ENCODE measurements at regions not wholly inside any gene's neighbourhood (a gene's known extent, or its start where the extent isn't known, plus 50 kb on each side); places are given as distances from the start of the nearest gene placed in this dataset.

- Histone ChIP-seq H3K36me3 (ENCODE audit: control insufficient read depth in 4 of 4, insufficient read depth in 4 of 4, low read length in 3 of 4) (no peaks in the 10 kb centered on the region), H3K9me3 (ENCODE audit: control extremely low read depth in 1 of 5, control insufficient read depth in 4 of 5, insufficient read depth in 2 of 5, low read depth in 1 of 5, low read length in 4 of 5) (peaks cover 0 to 2% (median 0%) of the 10 kb centered on the region in 5 experiments), H3K4me3 (ENCODE audit: control insufficient read depth in 1 of 7, extremely low read depth in 1 of 7, insufficient read depth in 4 of 7, low read depth in 2 of 7, low read length in 6 of 7) (no peak overlapping the region), H3K27ac (ENCODE audit: insufficient read depth in 1 of 2, low read depth in 1 of 2, low read length in 2 of 2, poor library complexity in 1 of 2, severe bottlenecking in 2 of 2) (no peak overlapping the region), H3K4me1 (ENCODE audit: control extremely low read depth in 1 of 4, control insufficient read depth in 4 of 4, insufficient read depth in 4 of 4, low read length in 3 of 4) (no peaks in the 10 kb centered on the region), H3K27me3 (replicated peaks in 2 of 5; ENCODE audit: control insufficient read depth in 4 of 5, insufficient read depth in 5 of 5, low read length in 4 of 5) (no peaks in the 10 kb centered on the region)
- ChIA-PET POLR2A (interaction anchor here (0.6 kb wide), 1 partner anchor 389 kb away, joined by 4 read pairs; no protein-coding TSS in a partner anchor), CTCF (no interaction called here)
- 90% methylated on average over 2 of the region's 6 CpGs for WGBS (ENCODE audit: insufficient coverage)
- no peak for DNase-seq
Observed at GRCh38 chr14:30251557-30252100, 307.3 kb upstream of the G2E3 start.

- ChIA-PET CTCF (no interaction called here), POLR2A (interaction anchor here (0.6 kb wide), 1 partner anchor 389 kb away, joined by 4 read pairs; no protein-coding TSS in a partner anchor)
- H3K27ac ChIP-seq (ENCODE audit: insufficient read depth in 1 of 2, low read depth in 1 of 2, low read length in 2 of 2, poor library complexity in 1 of 2, severe bottlenecking in 2 of 2), result no peak overlapping the region
- H3K4me1 ChIP-seq (ENCODE audit: control extremely low read depth in 1 of 4, control insufficient read depth in 4 of 4, insufficient read depth in 4 of 4, low read length in 3 of 4), result no peaks in the 10 kb centered on the region
- no peaks in the 10 kb centered on the region for H3K27me3 ChIP-seq (replicated peaks in 2 of 5; ENCODE audit: control insufficient read depth in 4 of 5, insufficient read depth in 5 of 5, low read length in 4 of 5)
- no peaks in the 10 kb centered on the region for H3K36me3 ChIP-seq (ENCODE audit: control insufficient read depth in 4 of 4, insufficient read depth in 4 of 4, low read length in 3 of 4)
- no peak for DNase-seq
- peaks cover 0 to 2% (median 0%) of the 10 kb centered on the region in 5 experiments for H3K9me3 ChIP-seq (ENCODE audit: control extremely low read depth in 1 of 5, control insufficient read depth in 4 of 5, insufficient read depth in 2 of 5, low read depth in 1 of 5, low read length in 4 of 5)
- WGBS (ENCODE audit: insufficient coverage), result 67% methylated on average over 1 of the region's 2 CpGs
- no peak overlapping the region for H3K4me3 ChIP-seq (ENCODE audit: control insufficient read depth in 1 of 7, extremely low read depth in 1 of 7, insufficient read depth in 4 of 7, low read depth in 2 of 7, low read length in 6 of 7)
Observed at GRCh38 chr14:30252151-30252550, 306.8 kb upstream of the G2E3 start.

DNA sequence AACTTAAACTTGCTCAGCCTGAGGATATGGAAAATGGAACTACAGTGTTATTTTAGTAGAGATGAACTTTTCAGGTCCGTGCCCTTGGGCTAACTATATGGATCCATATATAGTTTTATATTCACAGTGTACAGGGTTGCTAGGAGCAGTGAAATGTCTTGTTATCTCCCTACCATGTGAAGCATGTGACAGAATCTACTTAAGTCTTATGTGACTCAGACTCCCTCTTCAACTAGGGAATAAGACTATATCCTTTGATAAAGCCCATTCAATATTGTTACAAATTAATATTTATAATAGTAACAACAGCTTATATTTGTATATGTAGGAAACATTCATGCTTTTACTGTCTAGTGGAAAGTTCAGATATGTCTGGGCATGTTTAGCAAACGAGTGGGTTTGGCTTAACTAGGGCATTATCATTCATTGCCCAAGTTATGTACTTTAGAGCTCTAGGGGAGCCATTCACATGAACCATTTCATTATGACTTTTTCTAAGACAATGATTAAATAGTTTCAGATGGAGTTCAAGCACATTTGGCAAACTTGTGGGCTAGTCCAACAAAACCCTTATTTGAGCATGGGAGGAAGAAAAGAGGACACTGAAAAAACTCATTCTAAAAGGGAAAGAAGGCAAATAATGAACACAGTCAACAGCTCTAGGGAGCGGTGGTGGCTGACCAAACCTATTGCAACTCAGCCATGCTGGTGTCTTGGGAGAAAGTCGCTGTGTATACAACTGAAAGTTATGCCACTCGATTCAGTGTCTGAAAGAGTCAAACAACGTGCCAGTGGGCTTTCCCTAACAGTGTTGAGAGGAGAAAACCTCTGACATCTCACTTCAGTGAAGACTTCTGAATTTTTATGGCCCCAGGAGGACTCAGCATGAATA lies 305.9 kb upstream of the G2E3 start:
- POLR2A ChIA-PET, result no interaction called here
- peaks cover 0 to 2% (median 0%) of the 10 kb centered on the region in 5 experiments for H3K9me3 ChIP-seq (ENCODE audit: control extremely low read depth in 1 of 5, control insufficient read depth in 4 of 5, insufficient read depth in 2 of 5, low read depth in 1 of 5, low read length in 4 of 5)
- no peaks in the 10 kb centered on the region for H3K36me3 ChIP-seq (ENCODE audit: control insufficient read depth in 4 of 4, insufficient read depth in 4 of 4, low read length in 3 of 4)
- 78% methylated on average over 4 of the region's 6 CpGs for WGBS (ENCODE audit: insufficient coverage)
- CTCF ChIA-PET, result no interaction called here
- no peak for DNase-seq
- H3K27ac ChIP-seq (ENCODE audit: insufficient read depth in 1 of 2, low read depth in 1 of 2, low read length in 2 of 2, poor library complexity in 1 of 2, severe bottlenecking in 2 of 2), result no peak overlapping the region
- no peaks in the 10 kb centered on the region for H3K27me3 ChIP-seq (replicated peaks in 2 of 5; ENCODE audit: control insufficient read depth in 4 of 5, insufficient read depth in 5 of 5, low read length in 4 of 5)
- H3K4me1 ChIP-seq (ENCODE audit: control extremely low read depth in 1 of 4, control insufficient read depth in 4 of 4, insufficient read depth in 4 of 4, low read length in 3 of 4), result no peaks in the 10 kb centered on the region
- no peak overlapping the region for H3K4me3 ChIP-seq (ENCODE audit: control insufficient read depth in 1 of 7, extremely low read depth in 1 of 7, insufficient read depth in 4 of 7, low read depth in 2 of 7, low read length in 6 of 7)

DNA sequence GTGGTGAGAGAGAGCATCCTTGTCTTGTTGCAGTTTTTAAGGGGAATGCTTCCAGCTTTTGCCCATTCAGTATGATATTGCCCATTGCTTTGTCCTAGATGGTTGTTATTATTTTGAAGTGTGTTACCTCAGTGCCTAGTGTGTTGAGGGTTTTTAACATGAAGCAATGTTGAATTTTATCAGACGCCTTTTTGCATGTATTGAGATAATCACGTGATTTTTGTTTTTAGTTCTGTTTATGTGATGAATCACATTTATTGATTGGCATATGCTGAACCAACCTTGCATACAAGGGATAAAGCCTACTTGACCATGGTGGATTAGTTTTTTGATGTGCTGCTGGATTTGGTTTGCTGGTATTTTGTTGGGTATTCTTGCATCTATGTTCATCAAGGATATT lies 302.3 kb upstream of the G2E3 start:
- H3K4me1 ChIP-seq (ENCODE audit: control extremely low read depth in 1 of 4, control insufficient read depth in 4 of 4, insufficient read depth in 4 of 4, low read length in 3 of 4), result no peaks in the 10 kb centered on the region
- no peak overlapping the region for H3K4me3 ChIP-seq (ENCODE audit: control insufficient read depth in 1 of 7, extremely low read depth in 1 of 7, insufficient read depth in 4 of 7, low read depth in 2 of 7, low read length in 6 of 7)
- 100% methylated on average over 2 of the region's 2 CpGs for WGBS (ENCODE audit: insufficient coverage)
- no peaks in the 10 kb centered on the region for H3K27me3 ChIP-seq (replicated peaks in 2 of 5; ENCODE audit: control insufficient read depth in 4 of 5, insufficient read depth in 5 of 5, low read length in 4 of 5)
- peaks cover 0 to 2% (median 0%) of the 10 kb centered on the region in 5 experiments for H3K9me3 ChIP-seq (ENCODE audit: control extremely low read depth in 1 of 5, control insufficient read depth in 4 of 5, insufficient read depth in 2 of 5, low read depth in 1 of 5, low read length in 4 of 5)
- no peak overlapping the region for H3K27ac ChIP-seq (ENCODE audit: insufficient read depth in 1 of 2, low read depth in 1 of 2, low read length in 2 of 2, poor library complexity in 1 of 2, severe bottlenecking in 2 of 2)
- CTCF ChIA-PET, result interaction anchor here (3.4 kb wide), 1 partner anchor 14 kb away, joined by 16 read pairs; no protein-coding TSS in a partner anchor
- DNase-seq, result no peak
- H3K36me3 ChIP-seq (ENCODE audit: control insufficient read depth in 4 of 4, insufficient read depth in 4 of 4, low read length in 3 of 4), result no peaks in the 10 kb centered on the region
- POLR2A ChIA-PET, result no interaction called here

GRCh38 chr14:30257946-30258661 lies 300.9 kb upstream of the G2E3 start:
- WGBS (ENCODE audit: insufficient coverage), result 87% methylated on average over 1 of the region's 1 CpG
- no peaks in the 10 kb centered on the region for H3K4me1 ChIP-seq (ENCODE audit: control extremely low read depth in 1 of 4, control insufficient read depth in 4 of 4, insufficient read depth in 4 of 4, low read length in 3 of 4)
- no peak overlapping the region for H3K27ac ChIP-seq (ENCODE audit: insufficient read depth in 1 of 2, low read depth in 1 of 2, low read length in 2 of 2, poor library complexity in 1 of 2, severe bottlenecking in 2 of 2)
- POLR2A ChIA-PET, result interaction anchor here (0.6 to 0.7 kb wide), 2 partner anchors 117 to 1647 kb away, joined by 3 read pairs; no protein-coding TSS in a partner anchor
- no peak for DNase-seq
- H3K36me3 ChIP-seq (ENCODE audit: control insufficient read depth in 4 of 4, insufficient read depth in 4 of 4, low read length in 3 of 4), result no peaks in the 10 kb centered on the region
- no peak overlapping the region for H3K4me3 ChIP-seq (ENCODE audit: control insufficient read depth in 1 of 7, extremely low read depth in 1 of 7, insufficient read depth in 4 of 7, low read depth in 2 of 7, low read length in 6 of 7)
- no peaks in the 10 kb centered on the region for H3K27me3 ChIP-seq (replicated peaks in 2 of 5; ENCODE audit: control insufficient read depth in 4 of 5, insufficient read depth in 5 of 5, low read length in 4 of 5)
- peaks cover 0 to 2% (median 0%) of the 10 kb centered on the region in 5 experiments for H3K9me3 ChIP-seq (ENCODE audit: control extremely low read depth in 1 of 5, control insufficient read depth in 4 of 5, insufficient read depth in 2 of 5, low read depth in 1 of 5, low read length in 4 of 5)
- CTCF ChIA-PET, result interaction anchor here (1.6 to 3.4 kb wide), 2 partner anchors 10 to 13 kb away, joined by 4 to 16 read pairs; no protein-coding TSS in a partner anchor

DNA sequence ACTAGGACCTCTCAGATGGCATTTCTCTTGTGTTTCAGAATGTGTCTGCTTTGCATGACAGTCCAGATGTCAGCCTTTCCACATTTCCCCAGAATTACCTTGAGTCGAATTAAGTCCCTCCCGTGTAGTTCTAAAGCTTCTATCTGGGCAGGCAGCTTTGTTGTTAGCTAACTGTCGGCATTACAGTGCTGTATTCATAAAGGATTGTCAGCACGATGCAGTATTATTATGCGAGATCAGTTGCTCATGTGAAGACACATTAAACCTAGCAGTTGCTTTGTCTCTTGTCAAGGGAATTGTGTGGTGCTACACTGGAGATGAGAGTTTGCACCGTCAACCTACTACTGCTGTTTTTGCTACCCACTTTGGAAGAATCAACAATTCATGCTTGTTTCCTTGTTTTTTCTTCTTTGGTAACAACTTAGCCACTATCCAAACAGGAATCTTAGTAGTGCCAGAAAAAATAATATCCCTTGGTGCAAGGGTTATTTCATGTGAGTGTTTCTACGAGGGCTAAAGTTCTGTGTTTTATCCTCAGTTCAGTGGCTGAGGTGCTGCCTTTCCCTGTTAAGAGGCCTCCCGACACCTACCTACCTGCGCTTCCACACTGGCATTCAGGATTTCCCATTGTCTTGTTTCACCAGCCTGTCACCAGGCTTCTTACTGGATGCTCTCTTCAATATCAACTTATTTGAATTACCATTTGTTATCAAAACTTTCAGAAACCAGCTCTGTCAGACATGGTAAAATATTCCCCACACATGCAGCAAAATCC lies 297.9 kb upstream of the G2E3 start:
- no peak overlapping the region for H3K27ac ChIP-seq (ENCODE audit: insufficient read depth in 1 of 2, low read depth in 1 of 2, low read length in 2 of 2, poor library complexity in 1 of 2, severe bottlenecking in 2 of 2)
- no peaks in the 10 kb centered on the region for H3K36me3 ChIP-seq (ENCODE audit: control insufficient read depth in 4 of 4, insufficient read depth in 4 of 4, low read length in 3 of 4)
- no peak overlapping the region for H3K4me3 ChIP-seq (ENCODE audit: control insufficient read depth in 1 of 7, extremely low read depth in 1 of 7, insufficient read depth in 4 of 7, low read depth in 2 of 7, low read length in 6 of 7)
- ChIA-PET POLR2A (no interaction called here), CTCF (interaction anchor here (2.8 kb wide), 1 partner anchor 10 kb away, joined by 12 read pairs; no protein-coding TSS in a partner anchor)
- 77% methylated on average over 8 of the region's 9 CpGs for WGBS (ENCODE audit: insufficient coverage)
- H3K4me1 ChIP-seq (ENCODE audit: control extremely low read depth in 1 of 4, control insufficient read depth in 4 of 4, insufficient read depth in 4 of 4, low read length in 3 of 4), result no peaks in the 10 kb centered on the region
- no peaks in the 10 kb centered on the region for H3K27me3 ChIP-seq (replicated peaks in 2 of 5; ENCODE audit: control insufficient read depth in 4 of 5, insufficient read depth in 5 of 5, low read length in 4 of 5)
- H3K9me3 ChIP-seq (ENCODE audit: control extremely low read depth in 1 of 5, control insufficient read depth in 4 of 5, insufficient read depth in 2 of 5, low read depth in 1 of 5, low read length in 4 of 5), result peaks cover 0 to 1% (median 0%) of the 10 kb centered on the region in 5 experiments
- DNase-seq, result no peak
